Testis (tissue), 2 donors: ENCODE measurements at regions not wholly inside any gene's neighbourhood (a gene's known extent, or its start where the extent isn't known, plus 50 kb on each side); places are given as distances from the start of the nearest gene placed in this dataset.

Experiments used
- DNase-seq: peaks from one replicate; pipeline ENCODE4 v3.0.0-alpha.2; 2019
- H3K27ac ChIP-seq, 2 donors: fragments of 200-600 bp; sonication (generic); one replicate each; pipeline ENCODE4 v1.5.1; 2019
- H3K27me3 ChIP-seq: fragments of 200-600 bp; sonication (generic); one replicate; pipeline ENCODE4 v1.5.1; 2019
- H3K36me3 ChIP-seq: fragments of 200-600 bp; sonication (generic); one replicate; pipeline ENCODE4 v1.5.1; 2017; ENCODE audit warnings: low read depth; ENCODE audit errors: missing control alignments
- H3K4me1 ChIP-seq: fragments of 200-600 bp; sonication (generic); one replicate; pipeline ENCODE4 v1.5.1; 2019
- H3K4me3 ChIP-seq, 2 donors: fragments of 200-600 bp; sonication (generic); one replicate each; pipeline ENCODE4 v1.5.1; 2017 to 2019
- H3K9me3 ChIP-seq: fragments of 200-600 bp; sonication (generic); one replicate; pipeline ENCODE4 v1.5.1; 2017
- CTCF ChIP-seq, 3 experiments: fragments of 450-650 bp in 2 of 3; fragments of 200-600 bp in 1 of 3; sonication (generic) in 1 of 3; IDR thresholded peaks; one replicate each; pipeline ENCODE4 v1.5.1; 2016 to 2019; ENCODE audit warnings: antibody characterized with exemption in 3 of 3, mild to moderate bottlenecking in 2 of 3, moderate library complexity in 1 of 3
- POLR2A ChIP-seq: fragments of 450-650 bp; IDR thresholded peaks from one replicate; pipeline ENCODE4 v1.6.1; 2017; ENCODE audit warnings: antibody characterized with exemption, mild to moderate bottlenecking, moderate library complexity
- WGBS, 2 donors: methylation state at CpG; one replicate each; pipeline ENCODE4 v1.1.5; 2018; 5-methylcytosine and 5-hydroxymethylcytosine counted together
- intact Hi-C: fragments of 100-400 bp; cut with DNase I; formaldehyde crosslinking; loops from one replicate; pipeline ENCODE4 v1.15.1; 2023; ENCODE audit warnings: low total_unique reads

- Histone ChIP-seq H3K9me3 (no peaks in the 10 kb centered on the region), H3K4me1 (no peaks in the 10 kb centered on the region), H3K36me3 (no peaks in the 10 kb centered on the region), H3K27me3 (no peaks in the 10 kb centered on the region), H3K27ac (no peak overlapping the region), H3K4me3 (no peak overlapping the region)
- intact Hi-C loops, result no loop called here
- DNase-seq, result no peak
- TF ChIP-seq CTCF (IDR thresholded peaks at IDR 0.05) (no peak), POLR2A (no peak)
- 68 to 73% methylated on average over 12 to 15 of the region's 15 CpGs for WGBS, 2 donors
Observed at GRCh38 chr22:49092716-49093115, 735.0 kb downstream of the BRD1 start.

- no peaks in the 10 kb centered on the region for H3K27me3 ChIP-seq
Observed at GRCh38 chr22:49091917-49092545, 735.6 kb downstream of the BRD1 start.

GRCh38 chr22:49091451-49091850, 736.2 kb downstream of the BRD1 start:
- TF ChIP-seq CTCF (IDR thresholded peaks at IDR 0.05), result no peak
- TF ChIP-seq POLR2A, result no peak
- 91 to 94% methylated on average over 19 of the region's 19 CpGs for WGBS, 2 donors
- Histone ChIP-seq H3K4me1 (no peaks in the 10 kb centered on the region), H3K27me3 (no peaks in the 10 kb centered on the region), H3K4me3 (no peak overlapping the region), H3K36me3 (no peaks in the 10 kb centered on the region), H3K27ac (no peak overlapping the region), H3K9me3 (no peaks in the 10 kb centered on the region)
- intact Hi-C loops, result no loop called here
- DNase-seq, result no peak

More at GRCh38 chr22:49091917-49092545, 735.6 kb downstream of the BRD1 start:
- H3K4me1 ChIP-seq, result no peaks in the 10 kb centered on the region
- no peak overlapping the region for H3K4me3 ChIP-seq
- intact Hi-C loops, result no loop called here
- H3K27ac ChIP-seq, result no peak overlapping the region
- H3K36me3 ChIP-seq, result no peaks in the 10 kb centered on the region
- TF ChIP-seq CTCF (IDR thresholded peaks at IDR 0.05), result no peak
- TF ChIP-seq POLR2A, result no peak
- WGBS, 2 donors, result 76 to 80% methylated on average over 11 to 13 of the region's 13 CpGs
- DNase-seq, result no peak
- no peaks in the 10 kb centered on the region for H3K9me3 ChIP-seq

GRCh38 chr22:49090853-49091135, 736.9 kb downstream of the BRD1 start:
- 75 to 79% methylated on average over 7 to 10 of the region's 10 CpGs for whole genome bisulfite sequencing, 2 donors

More at GRCh38 chr22:49090853-49091135, 736.9 kb downstream of the BRD1 start:
- H3K9me3 ChIP-seq, result no peaks in the 10 kb centered on the region
- H3K36me3 ChIP-seq, result no peaks in the 10 kb centered on the region
- H3K27ac ChIP-seq, result no peak overlapping the region
- no peaks in the 10 kb centered on the region for H3K4me1 ChIP-seq
- no peak for DNase-seq
- intact Hi-C loops, result no loop called here
- no peak overlapping the region for H3K4me3 ChIP-seq
- TF ChIP-seq CTCF (IDR thresholded peaks at IDR 0.05) (no peak), POLR2A (no peak)
- no peaks in the 10 kb centered on the region for H3K27me3 ChIP-seq
